NT2/D1 (cell line): ENCODE measurements at regions not wholly inside any gene's neighbourhood (a gene's known extent, or its start where the extent isn't known, plus 50 kb on each side); places are given as distances from the start of the nearest gene placed in this dataset.

Experiments
- DNase-seq: peaks from one replicate; pipeline ENCODE4 v3.0.0-alpha.2; 2011; ENCODE audit warnings: low read depth, low spot score
- H3K27me3 ChIP-seq: 2 replicates; pipeline ENCODE4 v1.6.0; 2011; ENCODE audit warnings: mild to moderate bottlenecking; ENCODE audit not compliant: insufficient read length, insufficient read depth
- H3K36me3 ChIP-seq: 2 replicates; pipeline ENCODE4 v1.6.1; 2011; ENCODE audit warnings: mild to moderate bottlenecking, low read length, mixed read lengths; ENCODE audit not compliant: insufficient read depth, insufficient read length
- H3K4me1 ChIP-seq: 2 replicates; pipeline ENCODE4 v1.5.1; 2011; ENCODE audit not compliant: insufficient read depth, insufficient read length
- H3K4me3 ChIP-seq: 2 replicates; pipeline ENCODE4 v1.5.1; 2011; ENCODE audit warnings: low read depth; ENCODE audit not compliant: insufficient read length
- H3K9ac ChIP-seq: 2 replicates; pipeline ENCODE4 v1.6.0; 2011; ENCODE audit warnings: low read depth; ENCODE audit not compliant: insufficient read length
- H3K9me3 ChIP-seq: 2 replicates; pipeline ENCODE4 v1.5.1; 2011; ENCODE audit warnings: mild to moderate bottlenecking, low read length; ENCODE audit not compliant: insufficient read depth
- SUZ12 ChIP-seq: IDR thresholded peaks from 2 replicates; pipeline ENCODE4 v1.6.1; 2011; ENCODE audit not compliant: insufficient read length, insufficient read depth; ENCODE audit errors: extremely low read depth
- YY1 ChIP-seq: IDR thresholded peaks from 2 replicates; pipeline ENCODE4 v1.6.1; 2011; ENCODE audit not compliant: insufficient read length, insufficient read depth
- ZNF274 ChIP-seq: IDR thresholded peaks from 2 replicates; pipeline ENCODE4 v1.6.1; 2011; ENCODE audit warnings: mild to moderate bottlenecking, low read depth, low read length

- H3K4me3 ChIP-seq, result no peak overlapping the region
- no peak for TF ChIP-seq YY1
- TF ChIP-seq SUZ12, result no peak
- TF ChIP-seq ZNF274, result no peak
These were observed 698.1 kb upstream of the CDH2 start for GRCh38 chr18:28875059-28875458.

GRCh38 chr18:28863396-28863795, 686.5 kb upstream of the CDH2 start:
- Histone ChIP-seq H3K36me3 (no peaks in the 10 kb centered on the region), H3K9me3 (no peaks in the 10 kb centered on the region), H3K4me1 (no peaks in the 10 kb centered on the region), H3K9ac (no peak overlapping the region), H3K27me3 (no peaks in the 10 kb centered on the region), H3K4me3 (no peak overlapping the region)
- no peak for DNase-seq
- no peak for TF ChIP-seq SUZ12

More at GRCh38 chr18:28875059-28875458, 698.1 kb upstream of the CDH2 start:
- H3K9me3 ChIP-seq, result no peaks in the 10 kb centered on the region
- no peaks in the 10 kb centered on the region for H3K4me1 ChIP-seq
- H3K27me3 ChIP-seq, result no peaks in the 10 kb centered on the region
- no peak overlapping the region for H3K9ac ChIP-seq
- no peaks in the 10 kb centered on the region for H3K36me3 ChIP-seq
- DNase-seq, result no peak

DNA sequence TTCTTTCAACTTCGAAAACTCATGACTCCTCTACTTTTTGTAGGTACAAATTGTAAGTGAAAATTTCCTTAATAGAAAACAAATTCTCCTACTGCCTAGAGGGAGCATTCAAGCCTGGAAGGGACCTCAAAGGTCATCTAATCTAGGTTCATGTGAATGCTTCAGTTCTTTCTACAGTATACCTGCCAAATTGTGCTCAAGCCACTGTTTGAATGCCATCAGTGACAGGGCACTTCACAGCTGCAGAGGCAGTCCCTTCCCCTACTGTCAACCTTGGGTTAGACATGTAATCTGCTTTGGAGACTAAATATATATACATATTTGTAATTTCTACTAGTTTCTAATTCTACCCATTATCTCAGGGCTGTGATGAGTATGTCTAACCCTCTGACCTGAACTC, 681.3 kb upstream of the CDH2 start:
- H3K4me1 ChIP-seq, result no peaks in the 10 kb centered on the region
- H3K36me3 ChIP-seq, result no peaks in the 10 kb centered on the region
- H3K9ac ChIP-seq, result no peak overlapping the region
- H3K9me3 ChIP-seq, result no peaks in the 10 kb centered on the region
- no peak for TF ChIP-seq SUZ12
- no peak for TF ChIP-seq ZNF274
- no peak for TF ChIP-seq YY1
- H3K4me3 ChIP-seq, result no peak overlapping the region
- H3K27me3 ChIP-seq, result no peaks in the 10 kb centered on the region
- DNase-seq, result no peak

DNA sequence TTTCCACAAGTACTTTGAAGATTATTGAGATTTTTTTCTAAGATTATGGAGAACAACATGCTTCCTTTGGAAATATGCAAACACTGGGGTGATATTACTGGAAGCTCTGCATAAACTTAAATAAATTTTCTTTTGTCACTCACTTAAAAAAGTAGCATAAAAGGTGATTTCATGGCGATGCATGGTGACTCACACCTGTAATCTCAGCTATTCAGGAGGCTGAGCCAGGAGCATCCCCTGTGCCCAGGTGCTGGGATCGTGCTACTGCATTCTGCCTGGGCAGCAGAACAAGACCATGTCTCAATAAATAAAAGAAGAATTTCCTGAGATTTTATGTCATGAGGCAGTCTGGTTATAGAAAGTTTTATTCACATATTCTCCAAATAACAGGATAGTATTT, 679.1 kb upstream of the CDH2 start:
- H3K4me3 ChIP-seq, result no peak overlapping the region
- no peaks in the 10 kb centered on the region for H3K27me3 ChIP-seq
- H3K9ac ChIP-seq, result no peak overlapping the region
- DNase-seq, result no peak
- no peaks in the 10 kb centered on the region for H3K4me1 ChIP-seq
- TF ChIP-seq YY1, result no peak
- TF ChIP-seq ZNF274, result no peak
- no peak for TF ChIP-seq SUZ12
- H3K36me3 ChIP-seq, result no peaks in the 10 kb centered on the region
- H3K9me3 ChIP-seq, result no peaks in the 10 kb centered on the region

GRCh38 chr18:28855524-28855923, 678.6 kb upstream of the CDH2 start:
- DNase-seq, result no peak
- Histone ChIP-seq H3K27me3 (no peaks in the 10 kb centered on the region), H3K9ac (no peak overlapping the region)

GRCh38 chr18:28854964-28855363, 678.0 kb upstream of the CDH2 start:
- no peak overlapping the region for H3K4me3 ChIP-seq
- TF ChIP-seq ZNF274, result no peak
- no peak for TF ChIP-seq YY1
- no peak for TF ChIP-seq SUZ12
- DNase-seq, result no peak
- no peaks in the 10 kb centered on the region for H3K36me3 ChIP-seq
- no peaks in the 10 kb centered on the region for H3K4me1 ChIP-seq
- no peaks in the 10 kb centered on the region for H3K9me3 ChIP-seq
- no peak overlapping the region for H3K9ac ChIP-seq
- H3K27me3 ChIP-seq, result no peaks in the 10 kb centered on the region

More at GRCh38 chr18:28855524-28855923, 678.6 kb upstream of the CDH2 start:
- Histone ChIP-seq H3K4me1 (no peaks in the 10 kb centered on the region), H3K36me3 (no peaks in the 10 kb centered on the region), H3K9me3 (no peaks in the 10 kb centered on the region), H3K4me3 (no peak overlapping the region)
- no peak for TF ChIP-seq YY1
- TF ChIP-seq SUZ12, result no peak
- TF ChIP-seq ZNF274, result no peak

- no peaks in the 10 kb centered on the region for H3K27me3 ChIP-seq
- H3K4me1 ChIP-seq, result no peaks in the 10 kb centered on the region
- TF ChIP-seq YY1, result no peak
- TF ChIP-seq SUZ12, result no peak
- no peak for TF ChIP-seq ZNF274
- H3K9ac ChIP-seq, result no peak overlapping the region
- no peak for DNase-seq
- no peaks in the 10 kb centered on the region for H3K36me3 ChIP-seq
- no peaks in the 10 kb centered on the region for H3K9me3 ChIP-seq
- H3K4me3 ChIP-seq, result no peak overlapping the region
These were observed 670.0 kb upstream of the CDH2 start for GRCh38 chr18:28846958-28847357.

DNA sequence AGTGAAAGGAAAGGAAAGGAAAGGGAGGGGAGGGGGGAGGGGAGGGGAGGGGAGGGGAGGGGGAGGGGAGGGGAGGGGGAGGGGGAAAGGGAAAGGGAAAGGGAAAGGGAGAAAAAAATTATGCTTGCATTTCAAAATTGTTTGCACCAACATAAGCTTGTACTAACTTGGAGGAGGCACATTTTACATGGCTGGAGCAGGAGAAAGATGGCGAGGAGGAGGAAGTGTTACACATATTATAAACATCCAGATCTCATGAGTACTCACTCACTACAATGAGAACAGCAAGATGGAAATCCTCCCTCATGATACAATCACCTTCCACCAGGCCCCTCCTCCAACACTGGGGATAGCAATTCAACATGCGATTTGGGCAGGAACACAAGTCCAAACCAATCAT, 660.2 kb upstream of the CDH2 start:
- Histone ChIP-seq H3K36me3 (no peaks in the 10 kb centered on the region), H3K9ac (no peak overlapping the region), H3K4me3 (no peak overlapping the region), H3K9me3 (no peaks in the 10 kb centered on the region), H3K4me1 (no peaks in the 10 kb centered on the region), H3K27me3 (no peaks in the 10 kb centered on the region)
- no peak for DNase-seq
- no peak for TF ChIP-seq ZNF274
